GM23338 (cell line): ENCODE measurements at regions not wholly inside any gene's neighbourhood (a gene's known extent, or its start where the extent isn't known, plus 50 kb on each side); places are given as distances from the start of the nearest gene placed in this dataset.
A peak's percentile ranks its signal among the peaks of the same experiment; 100 is the strongest.

ENCODE experiments used
- ATAC-seq: fragments of 200-7000 bp; cut with Tn5 transposase; 3 replicates; pipeline ENCODE4 v1.9.1; 2020
- DNase-seq: peaks from one replicate; pipeline ENCODE4 v3.0.0-alpha.2; 2015; ENCODE audit warnings: low spot score
- H2AFZ ChIP-seq: fragments of 200-600 bp; sonication (generic); 2 replicates; pipeline ENCODE4 v1.8.0; 2016; ENCODE audit warnings: antibody characterized with exemption, mild to moderate bottlenecking, moderate library complexity
- H3F3A ChIP-seq: fragments of 200-600 bp; sonication (generic); replicated peaks from 2 replicates; pipeline ENCODE4 v1.8.0; 2017; ENCODE audit warnings: antibody characterized with exemption, mixed run types, low read depth
- H3K27ac ChIP-seq: fragments of 200-600 bp; sonication (generic); 2 replicates; pipeline ENCODE4 v1.6.1; 2016; ENCODE audit warnings: low read depth
- H3K27me3 ChIP-seq: fragments of 200-600 bp; sonication (generic); 2 replicates; pipeline ENCODE4 v1.8.0; 2016; ENCODE audit warnings: mild to moderate bottlenecking, mixed run types, moderate library complexity; ENCODE audit not compliant: insufficient read depth
- H3K36me3 ChIP-seq: fragments of 200-600 bp; sonication (generic); 2 replicates; pipeline ENCODE4 v1.8.0; 2016; ENCODE audit warnings: mild to moderate bottlenecking; ENCODE audit not compliant: insufficient read depth
- H3K4me1 ChIP-seq: fragments of 200-600 bp; sonication (generic); 2 replicates; pipeline ENCODE4 v1.8.0; 2016; ENCODE audit warnings: mild to moderate bottlenecking, moderate library complexity; ENCODE audit not compliant: insufficient read depth
- H3K4me2 ChIP-seq: fragments of 200-600 bp; sonication (generic); 2 replicates; pipeline ENCODE4 v1.7.1; 2017; ENCODE audit warnings: mixed run types
- H3K4me3 ChIP-seq: fragments of 200-600 bp; sonication (generic); 2 replicates; pipeline ENCODE4 v1.6.1; 2016; ENCODE audit warnings: mixed run types
- H3K79me2 ChIP-seq: fragments of 200-600 bp; sonication (generic); replicated peaks from 2 replicates; pipeline ENCODE4 v1.8.0; 2017; ENCODE audit warnings: mild to moderate bottlenecking; ENCODE audit not compliant: insufficient read depth
- H3K9me2 ChIP-seq: fragments of 200-600 bp; sonication (generic); 2 replicates; pipeline ENCODE4 v1.8.0; 2017; ENCODE audit not compliant: insufficient read depth
- H4K20me1 ChIP-seq: fragments of 200-600 bp; sonication (generic); replicated peaks from 2 replicates; pipeline ENCODE4 v1.8.0; 2017; ENCODE audit warnings: mild to moderate bottlenecking; ENCODE audit not compliant: insufficient read depth
- H3K27ac Mint-ChIP-seq: 2 replicates; pipeline ENCODE4 v1.8.0; 2020; ENCODE audit warnings: inconsistent platforms, mild to moderate bottlenecking, moderate library complexity, mixed read lengths
- H3K27me3 Mint-ChIP-seq: 3 replicates; pipeline ENCODE4 v1.8.0; 2022; ENCODE audit warnings: low read depth, mild to moderate bottlenecking, moderate library complexity, mixed read lengths, inconsistent platforms; ENCODE audit not compliant: insufficient read depth, poor library complexity
- H3K36me3 Mint-ChIP-seq: 3 replicates; pipeline ENCODE4 v1.8.0; 2021; ENCODE audit warnings: low read depth, mild to moderate bottlenecking, inconsistent platforms, moderate library complexity, mixed read lengths
- H3K4me1 Mint-ChIP-seq: 3 replicates; pipeline ENCODE4 v1.8.0; 2020; ENCODE audit warnings: mild to moderate bottlenecking, inconsistent platforms, mixed read lengths
- H3K4me3 Mint-ChIP-seq: 3 replicates; pipeline ENCODE4 v1.8.0; 2021; ENCODE audit warnings: moderate library complexity, mild to moderate bottlenecking, inconsistent platforms, mixed read lengths
- H3K9me3 Mint-ChIP-seq: 3 replicates; pipeline ENCODE4 v1.8.0; 2020; ENCODE audit warnings: moderate library complexity, mild to moderate bottlenecking, inconsistent platforms, mixed read lengths
- CREB1 ChIP-seq: fragments of 250-450 bp; sonication (Bioruptor Pico); IDR thresholded peaks from 2 replicates; pipeline ENCODE4 v1.5.0; 2020; ENCODE audit warnings: low read depth, mild to moderate bottlenecking, moderate library complexity
- CTCF ChIP-seq, 2 experiments: fragments of 200-600 bp in 1 of 2; sonication (generic) in 1 of 2; conservative IDR thresholded peaks; 2 replicates each; pipeline versions ENCODE4 v1.5.1 to v1.6.1; 2016 to 2017; ENCODE audit warnings: antibody characterized with exemption in 2 of 2, low read depth in 2 of 2, mild to moderate bottlenecking in 2 of 2, moderate library complexity in 1 of 2
- ETS1 ChIP-seq: IDR thresholded peaks from 2 replicates; pipeline ENCODE4 v1.6.1; 2016; ENCODE audit warnings: antibody characterized with exemption
- EZH2 ChIP-seq: fragments of 200-600 bp; sonication (generic); IDR thresholded peaks from one replicate; pipeline ENCODE4 v1.8.0; 2017; ENCODE audit warnings: antibody characterized with exemption, mild to moderate bottlenecking, low read depth; ENCODE audit not compliant: unreplicated experiment
- EZH2phosphoT487 ChIP-seq: fragments of 200-600 bp; sonication (generic); IDR thresholded peaks from one replicate; pipeline ENCODE4 v1.8.1; 2018; ENCODE audit warnings: antibody characterized with exemption; ENCODE audit not compliant: unreplicated experiment
- JUNB ChIP-seq: IDR thresholded peaks from one replicate; pipeline ENCODE4 v1.6.1; 2016; ENCODE audit warnings: antibody characterized with exemption; ENCODE audit not compliant: unreplicated experiment
- NANOG ChIP-seq: IDR thresholded peaks from 2 replicates; pipeline ENCODE4 v1.6.1; 2016; ENCODE audit warnings: antibody characterized with exemption, borderline replicate concordance
- POLR2AphosphoS5 ChIP-seq: IDR thresholded peaks from 2 replicates; pipeline ENCODE4 v1.6.1; 2016; ENCODE audit warnings: antibody characterized with exemption, low read depth
- REST ChIP-seq: IDR thresholded peaks from one replicate; pipeline ENCODE4 v1.6.1; 2018; ENCODE audit warnings: antibody characterized with exemption; ENCODE audit not compliant: unreplicated experiment
- STAT1 ChIP-seq: IDR thresholded peaks from one replicate; pipeline ENCODE4 v1.6.1; 2016; ENCODE audit warnings: antibody characterized with exemption; ENCODE audit not compliant: unreplicated experiment
- ZNF114 ChIP-seq: fragments of 250-450 bp; sonication (Bioruptor Pico); IDR thresholded peaks from 2 replicates; pipeline ENCODE4 v1.5.0; 2020; ENCODE audit warnings: mild to moderate bottlenecking, moderate library complexity
- ZNF331 ChIP-seq: fragments of 250-450 bp; sonication (Bioruptor Pico); IDR thresholded peaks from 2 replicates; pipeline ENCODE4 v1.5.0; 2020; ENCODE audit warnings: low read depth, mild to moderate bottlenecking, moderate library complexity
- ZNF462 ChIP-seq: fragments of 250-450 bp; sonication (Bioruptor Pico); IDR thresholded peaks from 2 replicates; pipeline ENCODE4 v1.5.0; 2020; ENCODE audit warnings: mild to moderate bottlenecking, moderate library complexity

GRCh38 chr1:199687321-199687720 lies 340.2 kb upstream of the NR5A2 start:
- Mint-ChIP-seq H3K4me3 (no peak overlapping the region), H3K36me3 (no peaks in the 10 kb centered on the region), H3K27me3 (no peaks in the 10 kb centered on the region), H3K4me1 (peaks cover 47% of the 10 kb centered on the region), H3K9me3 (no peaks in the 10 kb centered on the region), H3K27ac (no peak overlapping the region)
- Histone ChIP-seq H3K4me1 (peaks cover 37% of the 10 kb centered on the region), H3K4me2 (0 out of 2 replicates have a peak overlapping the region, but pooled peaks have one; percentile 10), H3K9me2 (no peaks in the 10 kb centered on the region), H3F3A (no peaks in the 10 kb centered on the region), H3K36me3 (no peaks in the 10 kb centered on the region), H3K79me2 (no peaks in the 10 kb centered on the region), H2AFZ (no peak overlapping the region), H3K4me3 (no peak overlapping the region), H3K27me3 (no peaks in the 10 kb centered on the region), H4K20me1 (no peaks in the 10 kb centered on the region), H3K27ac (no peak overlapping the region)
- TF ChIP-seq ZNF114 (CRISPR knock-in tag): no peak
- no peak for TF ChIP-seq CREB1 (CRISPR knock-in tag)
- no peak for TF ChIP-seq CTCF (conservative IDR thresholded peaks at IDR 0.05; ENCODE audit: low read depth in 2 of 2)
- no peak for TF ChIP-seq POLR2AphosphoS5
- TF ChIP-seq ZNF331 (CRISPR knock-in tag): no peak
- no peak for TF ChIP-seq NANOG
- TF ChIP-seq STAT1: no peak
- no peak for TF ChIP-seq ZNF462 (CRISPR knock-in tag)
- no peak for TF ChIP-seq JUNB
- TF ChIP-seq ETS1: no peak
- no peak for TF ChIP-seq EZH2phosphoT487
- TF ChIP-seq EZH2: no peak
- no peak for TF ChIP-seq REST
- DNase-seq: peak; percentile 46
- peak; percentile 48 for ATAC-seq
